MM.1S (cell line): ENCODE measurements at regions not wholly inside any gene's neighbourhood (a gene's known extent, or its start where the extent isn't known, plus 50 kb on each side); places are given as distances from the start of the nearest gene placed in this dataset.

ENCODE experiments used
- DNase-seq: peaks from one replicate; pipeline ENCODE4 v3.0.0-alpha.2; 2015
- H2AFZ ChIP-seq: fragments of 300-600 bp; sonication (generic); 2 replicates; pipeline ENCODE4 v1.6.0; 2016; ENCODE audit warnings: antibody characterized with exemption, low read length
- H3F3A ChIP-seq: fragments of 300-600 bp; sonication (generic); 2 replicates; pipeline ENCODE4 v1.6.1; 2016; ENCODE audit warnings: mild to moderate bottlenecking, antibody characterized with exemption, low read length, moderate library complexity, mixed read lengths; ENCODE audit not compliant: insufficient read depth
- H3K27ac ChIP-seq: fragments of 300-600 bp; sonication (generic); 2 replicates; pipeline ENCODE4 v1.5.1; 2016; ENCODE audit warnings: mild to moderate bottlenecking, low read length
- H3K27me3 ChIP-seq: fragments of 300-600 bp; sonication (generic); replicated peaks from 2 replicates; pipeline ENCODE4 v1.6.0; 2016; ENCODE audit warnings: low read length; ENCODE audit not compliant: insufficient read depth
- H3K36me3 ChIP-seq: fragments of 300-600 bp; sonication (generic); replicated peaks from 2 replicates; pipeline ENCODE4 v1.6.1; 2016; ENCODE audit warnings: mild to moderate bottlenecking, low read length, mixed read lengths; ENCODE audit not compliant: insufficient read depth
- H3K4me1 ChIP-seq: fragments of 300-600 bp; sonication (generic); 2 replicates; pipeline ENCODE4 v1.6.1; 2016; ENCODE audit warnings: low read length, mixed read lengths
- H3K4me2 ChIP-seq: fragments of 300-600 bp; sonication (generic); 2 replicates; pipeline ENCODE4 v1.6.0; 2016; ENCODE audit warnings: low read depth, low read length
- H3K4me3 ChIP-seq: fragments of 300-600 bp; sonication (generic); 2 replicates; pipeline ENCODE4 v1.5.1; 2016; ENCODE audit warnings: low read length, mixed read lengths
- H3K79me2 ChIP-seq: fragments of 300-600 bp; sonication (generic); 2 replicates; pipeline ENCODE4 v1.6.1; 2016; ENCODE audit warnings: mixed run types, low read length, mixed read lengths
- H3K9ac ChIP-seq: fragments of 300-600 bp; sonication (generic); 2 replicates; pipeline ENCODE4 v1.6.1; 2016; ENCODE audit warnings: low read length, mixed read lengths
- H3K9me2 ChIP-seq: fragments of 300-600 bp; sonication (generic); replicated peaks from 2 replicates; pipeline ENCODE4 v1.6.1; 2016; ENCODE audit warnings: mild to moderate bottlenecking, low read length, mixed read lengths; ENCODE audit not compliant: insufficient read depth
- H3K9me3 ChIP-seq: fragments of 300-600 bp; sonication (generic); replicated peaks from 2 replicates; pipeline ENCODE4 v1.6.1; 2016; ENCODE audit warnings: mild to moderate bottlenecking, low read length, mixed read lengths; ENCODE audit not compliant: insufficient read depth
- H4K20me1 ChIP-seq: fragments of 300-600 bp; sonication (generic); 2 replicates; pipeline ENCODE4 v1.6.1; 2016; ENCODE audit warnings: mild to moderate bottlenecking, low read length, moderate library complexity, mixed read lengths; ENCODE audit not compliant: insufficient read depth
- EZH2 ChIP-seq: fragments of 300-600 bp; sonication (generic); optimal IDR thresholded peaks from 2 replicates; pipeline ENCODE3; 2017; ENCODE audit warnings: low read depth, mild to moderate bottlenecking, antibody characterized with exemption, low read length, mixed read lengths
- EZH2phosphoT487 ChIP-seq: fragments of 300-600 bp; sonication (generic); IDR thresholded peaks from 2 replicates; pipeline ENCODE4 v1.6.1; 2018; ENCODE audit warnings: antibody characterized with exemption, low read length
- TF ChIP-seq, protein P1 (sequence below): fragments of 300-600 bp; sonication (generic); IDR thresholded peaks from 2 replicates; pipeline ENCODE4 v1.5.1; 2016; ENCODE audit warnings: antibody characterized with exemption, low read length, mixed read lengths

- Histone ChIP-seq H2AFZ (no peak overlapping the region), H3K27me3 (no peaks in the 10 kb centered on the region), H3K9me2 (no peaks in the 10 kb centered on the region), H3K36me3 (no peaks in the 10 kb centered on the region), H3F3A (no peaks in the 10 kb centered on the region), H3K79me2 (no peaks in the 10 kb centered on the region), H4K20me1 (no peaks in the 10 kb centered on the region), H3K4me3 (no peak overlapping the region), H3K4me1 (no peaks in the 10 kb centered on the region), H3K4me2 (no peak overlapping the region), H3K9ac (no peak overlapping the region), H3K9me3 (no peaks in the 10 kb centered on the region), H3K27ac (no peak overlapping the region)
- TF ChIP-seq EZH2phosphoT487: no peak
- TF ChIP-seq EZH2: no peak
- TF ChIP-seq, protein P1, sequence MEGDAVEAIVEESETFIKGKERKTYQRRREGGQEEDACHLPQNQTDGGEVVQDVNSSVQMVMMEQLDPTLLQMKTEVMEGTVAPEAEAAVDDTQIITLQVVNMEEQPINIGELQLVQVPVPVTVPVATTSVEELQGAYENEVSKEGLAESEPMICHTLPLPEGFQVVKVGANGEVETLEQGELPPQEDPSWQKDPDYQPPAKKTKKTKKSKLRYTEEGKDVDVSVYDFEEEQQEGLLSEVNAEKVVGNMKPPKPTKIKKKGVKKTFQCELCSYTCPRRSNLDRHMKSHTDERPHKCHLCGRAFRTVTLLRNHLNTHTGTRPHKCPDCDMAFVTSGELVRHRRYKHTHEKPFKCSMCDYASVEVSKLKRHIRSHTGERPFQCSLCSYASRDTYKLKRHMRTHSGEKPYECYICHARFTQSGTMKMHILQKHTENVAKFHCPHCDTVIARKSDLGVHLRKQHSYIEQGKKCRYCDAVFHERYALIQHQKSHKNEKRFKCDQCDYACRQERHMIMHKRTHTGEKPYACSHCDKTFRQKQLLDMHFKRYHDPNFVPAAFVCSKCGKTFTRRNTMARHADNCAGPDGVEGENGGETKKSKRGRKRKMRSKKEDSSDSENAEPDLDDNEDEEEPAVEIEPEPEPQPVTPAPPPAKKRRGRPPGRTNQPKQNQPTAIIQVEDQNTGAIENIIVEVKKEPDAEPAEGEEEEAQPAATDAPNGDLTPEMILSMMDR: no peak
- no peak for DNase-seq
Measured at GRCh38 chr6:103085801-103086200, 1692.3 kb downstream of the GRIK2 start.

GRCh38 chr6:103081876-103082630 is 1688.5 kb downstream of the GRIK2 start:
- H3K79me2 ChIP-seq: no peaks in the 10 kb centered on the region
- H3K4me3 ChIP-seq: no peak overlapping the region
- H3F3A ChIP-seq: no peaks in the 10 kb centered on the region
- H3K4me2 ChIP-seq: no peak overlapping the region
- H3K9me2 ChIP-seq: no peaks in the 10 kb centered on the region
- no peaks in the 10 kb centered on the region for H4K20me1 ChIP-seq
- H2AFZ ChIP-seq: no peak overlapping the region
- no peak for DNase-seq
- no peak overlapping the region for H3K27ac ChIP-seq
- no peaks in the 10 kb centered on the region for H3K9me3 ChIP-seq
- peaks cover 11% of the 10 kb centered on the region for H3K4me1 ChIP-seq
- H3K27me3 ChIP-seq: no peaks in the 10 kb centered on the region
- no peaks in the 10 kb centered on the region for H3K36me3 ChIP-seq
- no peak for TF ChIP-seq EZH2
- TF ChIP-seq, protein P1: no peak
- H3K9ac ChIP-seq: no peak overlapping the region

GRCh38 chr6:103081126-103081525 is 1687.6 kb downstream of the GRIK2 start:
- H3K4me2 ChIP-seq: no peak overlapping the region
- H3K9me3 ChIP-seq: no peaks in the 10 kb centered on the region
- H3K9ac ChIP-seq: no peak overlapping the region
- no peak overlapping the region for H3K27ac ChIP-seq
- no peak for DNase-seq
- H3K27me3 ChIP-seq: no peaks in the 10 kb centered on the region
- no peaks in the 10 kb centered on the region for H3K36me3 ChIP-seq
- no peaks in the 10 kb centered on the region for H3K79me2 ChIP-seq
- no peaks in the 10 kb centered on the region for H3K9me2 ChIP-seq
- no peaks in the 10 kb centered on the region for H3F3A ChIP-seq
- H2AFZ ChIP-seq: no peak overlapping the region
- TF ChIP-seq EZH2 (no peak), EZH2phosphoT487 (no peak)
- TF ChIP-seq, protein P1: no peak
- peaks cover 11% of the 10 kb centered on the region for H3K4me1 ChIP-seq
- H3K4me3 ChIP-seq: no peak overlapping the region
- H4K20me1 ChIP-seq: no peaks in the 10 kb centered on the region
